ENCODE measurements at regions not wholly inside any gene's neighbourhood (a gene's known extent, or its start where the extent isn't known, plus 50 kb on each side); places are given as distances from the start of the nearest gene placed in this dataset.

GRCh38 chr12:19834592-19834991 lies 395.3 kb downstream of the AEBP2 start:
- DNase-seq: no peak

GRCh38 chr12:19836056-19836455 lies 396.8 kb downstream of the AEBP2 start:
- no peak for DNase-seq

GRCh38 chr12:19836456-19836855 lies 397.2 kb downstream of the AEBP2 start:
- DNase-seq: no peak

GRCh38 chr12:19837543-19837942 lies 398.3 kb downstream of the AEBP2 start:
- DNase-seq: no peak

- DNase-seq: no peak
Measured at GRCh38 chr12:19841451-19841850, 402.2 kb downstream of the AEBP2 start.

GRCh38 chr12:19842116-19842515 lies 402.8 kb downstream of the AEBP2 start:
- no peak for DNase-seq

- no peak for DNase-seq
Measured at GRCh38 chr12:19844224-19844623, 404.9 kb downstream of the AEBP2 start.

GRCh38 chr12:19846574-19846973 lies 407.3 kb downstream of the AEBP2 start:
- no peak for DNase-seq

- DNase-seq: no peak
Measured at GRCh38 chr12:19847294-19848059, 408.2 kb downstream of the AEBP2 start.

- DNase-seq: no peak
Measured at GRCh38 chr12:19848421-19848820, 409.1 kb downstream of the AEBP2 start.

- no peak for DNase-seq
Measured at GRCh38 chr12:19849208-19849607, 409.9 kb downstream of the AEBP2 start.

- DNase-seq: no peak
Measured at GRCh38 chr12:19850346-19851065, 411.2 kb downstream of the AEBP2 start.

GRCh38 chr12:19852100-19852855 lies 413.0 kb downstream of the AEBP2 start:
- DNase-seq: no peak

GRCh38 chr12:19855851-19856250 lies 416.6 kb downstream of the AEBP2 start:
- DNase-seq: no peak

GRCh38 chr12:19856389-19856788 lies 417.1 kb downstream of the AEBP2 start:
- DNase-seq: no peak

GRCh38 chr12:19857204-19857603 lies 417.9 kb downstream of the AEBP2 start:
- DNase-seq: no peak

- DNase-seq: no peak
Measured at GRCh38 chr12:19867151-19867550, 427.9 kb downstream of the AEBP2 start.

- DNase-seq: no peak
Measured at GRCh38 chr12:19867970-19868369, 428.7 kb downstream of the AEBP2 start.

- no peak for DNase-seq
Measured at GRCh38 chr12:19869413-19869812, 430.1 kb downstream of the AEBP2 start.

- DNase-seq: no peak
Measured at GRCh38 chr12:19872621-19873540, 433.6 kb downstream of the AEBP2 start.

GRCh38 chr12:19880076-19880475 lies 440.8 kb downstream of the AEBP2 start:
- DNase-seq: no peak

- DNase-seq: no peak
Measured at GRCh38 chr12:19880721-19881120, 441.4 kb downstream of the AEBP2 start.

GRCh38 chr12:19882346-19882745 lies 443.1 kb downstream of the AEBP2 start:
- DNase-seq: no peak
